SJSA1 (cell line): ENCODE measurements at regions not wholly inside any gene's neighbourhood (a gene's known extent, or its start where the extent isn't known, plus 50 kb on each side); places are given as distances from the start of the nearest gene placed in this dataset.

Experiments used
- DNase-seq, 2 experiments: peaks; one replicate each; pipeline ENCODE4 v3.0.0-alpha.2; 2015 to 2020; ENCODE audit warnings: low spot score in 2 of 2, low read depth in 1 of 2
- H3K27ac ChIP-seq: fragments of 250-450 bp; sonication (Bioruptor Pico); 2 replicates; pipeline ENCODE4 v1.5.1; 2020; ENCODE audit warnings: mild to moderate bottlenecking, moderate library complexity
- H3K27me3 ChIP-seq: fragments of 250-450 bp; sonication (Bioruptor Pico); replicated peaks from 2 replicates; pipeline ENCODE4 v1.5.1; 2020; ENCODE audit warnings: mild to moderate bottlenecking, moderate library complexity
- H3K36me3 ChIP-seq: fragments of 250-450 bp; sonication (Bioruptor Pico); 2 replicates; pipeline ENCODE4 v1.5.1; 2020; ENCODE audit warnings: mild to moderate bottlenecking
- H3K4me1 ChIP-seq: fragments of 250-450 bp; sonication (Bioruptor Pico); replicated peaks from 2 replicates; pipeline ENCODE4 v1.6.1; 2021; ENCODE audit warnings: mild to moderate bottlenecking
- H3K4me3 ChIP-seq: fragments of 250-450 bp; sonication (Bioruptor Pico); 2 replicates; pipeline ENCODE4 v1.5.1; 2020; ENCODE audit warnings: mild to moderate bottlenecking
- H3K9me3 ChIP-seq: fragments of 250-450 bp; sonication (Bioruptor Pico); replicated peaks from 2 replicates; pipeline ENCODE4 v1.5.1; 2020; ENCODE audit warnings: mild to moderate bottlenecking

DNA sequence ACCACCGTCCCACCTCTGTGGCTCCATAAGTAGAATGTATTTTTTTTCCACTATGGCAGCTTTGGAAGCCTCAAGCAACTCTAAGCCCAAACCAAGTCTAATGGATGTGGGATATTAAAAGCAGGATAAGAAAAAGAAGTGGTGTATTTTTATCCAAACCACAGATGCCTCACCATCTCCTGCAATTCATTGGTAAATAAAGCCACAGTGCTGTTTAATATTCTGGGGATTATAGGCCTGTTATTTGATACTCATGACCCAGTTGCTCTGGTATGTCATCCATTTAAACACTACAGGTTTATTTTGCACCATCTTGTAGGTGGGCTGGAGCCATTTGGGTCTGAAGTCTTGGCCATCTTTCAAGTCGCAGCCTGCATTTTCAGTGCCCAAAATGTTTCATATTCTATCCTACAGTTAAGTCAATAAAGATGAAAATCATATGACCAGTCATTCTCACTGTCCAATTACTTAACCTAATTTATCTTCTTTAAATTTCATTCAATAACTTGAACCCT lies 279.5 kb upstream of the EPHA4 start:
- H3K4me1 ChIP-seq: no peaks in the 10 kb centered on the region
- H3K9me3 ChIP-seq: no peaks in the 10 kb centered on the region
- no peak overlapping the region for H3K4me3 ChIP-seq
- H3K36me3 ChIP-seq: no peaks in the 10 kb centered on the region
- no peak overlapping the region for H3K27ac ChIP-seq
- H3K27me3 ChIP-seq: no peaks in the 10 kb centered on the region
- DNase-seq: no peak

DNA sequence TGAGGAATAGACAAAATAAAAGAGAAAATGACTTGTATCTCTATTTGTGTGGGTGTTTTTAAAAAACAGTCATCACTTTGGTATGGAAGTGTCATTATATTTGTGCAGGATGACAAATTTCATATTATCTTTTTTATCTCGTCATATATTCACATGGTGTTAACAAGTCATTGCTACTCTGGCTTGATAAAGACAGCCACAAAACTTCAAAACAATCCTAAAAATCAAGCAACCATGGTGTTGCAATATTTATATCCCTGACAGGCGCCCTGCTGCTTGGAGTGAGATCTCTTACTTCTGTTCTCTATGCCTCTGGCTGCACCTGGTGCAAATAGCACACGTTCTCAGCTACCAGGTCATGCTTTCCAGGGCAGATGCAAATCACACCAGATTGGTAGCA lies 278.0 kb upstream of the EPHA4 start:
- DNase-seq: no peak
- Histone ChIP-seq H3K27me3 (no peaks in the 10 kb centered on the region), H3K9me3 (no peaks in the 10 kb centered on the region), H3K36me3 (no peaks in the 10 kb centered on the region), H3K27ac (no peak overlapping the region), H3K4me3 (no peak overlapping the region), H3K4me1 (no peaks in the 10 kb centered on the region)

DNA sequence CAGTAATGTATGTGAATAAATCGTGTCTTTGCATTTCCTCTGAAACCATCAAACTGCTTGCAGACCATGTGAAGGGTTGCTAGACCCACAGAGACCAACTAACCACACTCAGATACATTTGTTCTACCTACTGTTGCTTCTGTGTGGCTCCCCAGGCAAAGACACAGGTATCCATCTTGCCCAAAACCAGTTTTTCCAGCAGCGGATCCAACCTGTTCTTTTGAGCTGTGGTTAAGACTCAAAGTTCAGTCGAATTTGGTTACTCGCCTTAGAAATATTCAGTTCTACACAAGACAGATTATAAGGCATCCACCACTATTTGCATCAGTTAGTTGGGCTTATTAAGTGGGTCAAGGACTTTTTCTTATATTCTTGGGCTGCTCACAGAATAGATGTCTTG lies 276.2 kb upstream of the EPHA4 start:
- no peak overlapping the region for H3K4me3 ChIP-seq

DNA sequence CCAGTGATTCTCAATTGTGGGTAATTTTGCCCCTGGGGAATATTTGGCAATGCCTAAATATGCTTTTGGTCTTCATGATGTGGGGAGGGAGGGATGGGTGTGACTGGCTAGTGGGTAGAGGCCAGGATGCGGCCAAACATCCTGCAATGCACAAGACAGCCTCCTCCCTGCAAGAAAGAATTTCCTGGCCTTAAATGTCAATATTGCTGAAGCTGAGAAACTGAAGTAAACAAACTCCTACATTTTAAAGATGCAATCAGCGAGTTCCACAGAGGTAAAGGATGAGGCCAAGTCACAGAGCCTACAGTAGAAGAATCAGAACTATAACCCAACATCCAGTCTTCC lies 272.9 kb upstream of the EPHA4 start:
- H3K27ac ChIP-seq: no peak overlapping the region
- H3K4me1 ChIP-seq: no peaks in the 10 kb centered on the region
- DNase-seq: no peak
- no peaks in the 10 kb centered on the region for H3K36me3 ChIP-seq
- H3K4me3 ChIP-seq: no peak overlapping the region
- no peaks in the 10 kb centered on the region for H3K27me3 ChIP-seq
- no peaks in the 10 kb centered on the region for H3K9me3 ChIP-seq

More for the DNA sequence above, 276.2 kb upstream of the EPHA4 start:
- H3K9me3 ChIP-seq: no peaks in the 10 kb centered on the region
- H3K4me1 ChIP-seq: no peaks in the 10 kb centered on the region
- H3K27me3 ChIP-seq: no peaks in the 10 kb centered on the region
- H3K27ac ChIP-seq: no peak overlapping the region
- H3K36me3 ChIP-seq: no peaks in the 10 kb centered on the region
- DNase-seq: no peak

DNA sequence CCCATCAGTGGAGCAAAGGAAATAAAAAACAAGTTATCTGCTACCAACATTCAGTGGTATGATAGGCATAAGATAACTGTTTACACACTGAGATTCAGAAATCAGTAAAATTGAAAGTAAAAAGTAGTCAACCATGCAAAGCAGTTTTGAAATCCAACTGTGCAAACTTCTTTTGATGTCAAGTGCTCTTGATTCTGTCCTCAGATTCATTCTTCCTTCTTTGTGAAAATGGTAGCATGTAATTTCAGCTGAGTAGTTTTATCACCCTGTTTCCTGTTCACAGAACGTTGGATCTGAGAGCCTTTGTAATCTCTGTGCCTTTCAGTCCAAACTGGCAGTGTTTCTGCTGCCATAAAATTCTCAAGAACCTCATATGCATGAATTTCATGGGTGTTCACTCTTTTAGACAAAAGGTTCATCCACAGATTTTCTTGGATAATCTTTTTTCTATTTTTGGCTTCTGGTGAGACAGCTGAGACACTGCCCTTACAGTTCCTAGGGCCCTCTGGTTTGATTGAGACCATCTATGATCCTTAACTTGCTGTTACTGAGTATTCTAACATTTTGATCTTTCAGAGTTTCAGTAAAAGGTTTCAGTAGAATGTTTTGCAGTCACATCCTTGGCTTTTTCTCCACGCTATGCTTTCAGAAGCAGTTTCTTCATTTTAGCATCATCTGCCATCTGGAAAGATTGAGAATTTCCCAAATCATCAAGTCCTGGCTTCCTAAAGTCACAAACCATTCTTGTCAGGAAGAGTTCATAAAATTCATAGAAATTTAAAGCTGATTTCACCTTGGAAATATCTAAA lies 272.3 kb upstream of the EPHA4 start:
- Histone ChIP-seq H3K27me3 (no peaks in the 10 kb centered on the region), H3K27ac (no peak overlapping the region), H3K9me3 (no peaks in the 10 kb centered on the region), H3K36me3 (no peaks in the 10 kb centered on the region), H3K4me3 (no peak overlapping the region), H3K4me1 (no peaks in the 10 kb centered on the region)
- no peak for DNase-seq

DNA sequence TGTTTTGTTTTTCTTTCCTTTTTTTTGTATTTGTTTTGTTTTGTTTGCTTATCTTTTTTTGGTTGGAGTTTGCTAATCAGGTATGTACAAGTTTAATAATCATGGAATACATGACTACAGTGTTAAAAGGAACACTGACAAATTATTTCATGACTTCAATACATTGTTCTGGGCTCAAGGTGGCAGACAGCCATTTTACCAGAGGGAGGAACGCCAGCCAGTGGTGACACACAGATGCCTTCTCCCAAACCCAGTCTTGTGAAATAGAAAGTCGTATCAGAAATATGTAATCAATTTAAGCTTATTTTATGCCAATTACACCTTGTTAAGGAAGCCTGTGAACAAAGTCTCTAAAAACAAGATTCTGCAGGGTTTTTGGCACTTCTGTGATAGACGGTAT lies 264.0 kb upstream of the EPHA4 start:
- H3K4me3 ChIP-seq: no peak overlapping the region
- 0 out of 2 replicates have a peak, but pooled peaks cover 2% of the 10 kb centered on the region for H3K27me3 ChIP-seq
- no peak overlapping the region for H3K27ac ChIP-seq
- DNase-seq: no peak
- H3K4me1 ChIP-seq: no peaks in the 10 kb centered on the region
- no peaks in the 10 kb centered on the region for H3K36me3 ChIP-seq
- no peaks in the 10 kb centered on the region for H3K9me3 ChIP-seq

DNA sequence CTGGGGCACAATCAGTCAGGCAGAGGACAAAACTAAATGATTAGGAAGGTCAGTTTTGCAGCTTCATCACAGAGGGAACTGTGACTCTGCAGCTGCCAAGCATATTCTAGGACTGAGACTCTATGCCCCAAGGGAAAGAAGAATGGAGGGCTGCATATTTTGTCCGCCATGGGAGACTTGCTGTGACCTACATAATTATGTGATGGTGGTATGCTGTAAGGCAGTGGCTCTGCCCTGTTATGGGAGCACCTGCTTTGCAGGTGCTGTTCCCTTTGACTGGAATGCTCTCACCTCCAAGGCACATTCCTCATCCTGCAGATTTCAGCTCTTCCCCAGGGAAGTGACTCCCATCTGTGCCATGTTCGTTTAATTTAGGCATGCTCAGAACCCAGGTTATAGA lies 261.9 kb upstream of the EPHA4 start:
- Histone ChIP-seq H3K36me3 (no peaks in the 10 kb centered on the region), H3K4me1 (no peaks in the 10 kb centered on the region), H3K4me3 (no peak overlapping the region), H3K27ac (no peak overlapping the region), H3K9me3 (no peaks in the 10 kb centered on the region), H3K27me3 (0 out of 2 replicates have a peak, but pooled peaks cover 2% of the 10 kb centered on the region)
- no peak for DNase-seq

DNA sequence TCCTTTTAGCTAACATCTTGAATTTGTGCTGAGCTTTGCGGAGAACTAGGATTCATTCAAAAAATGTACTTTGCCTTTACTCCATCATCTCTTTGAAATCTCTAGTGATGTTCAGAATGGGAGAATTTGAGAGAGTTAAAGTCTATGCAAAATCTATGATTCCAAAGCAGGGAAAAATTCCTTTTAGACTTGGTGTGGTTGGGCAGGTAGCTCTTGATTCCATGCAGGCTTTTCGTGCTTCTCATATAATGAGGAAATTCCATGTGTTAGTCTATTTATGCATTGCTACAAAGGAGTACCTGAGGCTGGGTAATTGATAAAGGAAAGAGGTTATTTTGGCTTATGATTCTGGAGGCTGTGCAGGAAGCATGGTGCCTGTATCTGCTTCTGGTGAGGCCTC lies 258.9 kb upstream of the EPHA4 start:
- H3K4me3 ChIP-seq: no peak overlapping the region
- no peak for DNase-seq
- H3K36me3 ChIP-seq: no peaks in the 10 kb centered on the region

DNA sequence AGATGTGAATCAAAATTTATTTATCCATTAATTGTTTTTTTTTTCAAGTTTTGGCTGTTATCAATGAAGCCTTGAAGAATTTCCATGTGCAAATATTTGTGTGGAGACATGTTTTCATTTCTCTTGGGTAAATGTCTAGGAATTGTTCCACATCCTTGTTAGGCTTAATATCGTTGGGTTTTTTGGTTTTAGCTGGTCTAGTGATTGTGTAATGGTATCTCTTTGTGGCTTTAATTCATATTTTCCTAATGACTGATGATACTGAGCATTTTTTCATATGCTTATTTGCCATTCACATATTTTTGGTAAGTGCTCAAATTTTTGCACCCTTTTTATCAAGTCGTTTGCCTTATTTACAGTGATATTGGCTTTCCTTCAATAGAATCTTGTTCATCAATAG lies 250.3 kb upstream of the EPHA4 start:
- no peak for DNase-seq
- no peak overlapping the region for H3K27ac ChIP-seq
- no peaks in the 10 kb centered on the region for H3K36me3 ChIP-seq
- H3K9me3 ChIP-seq: no peaks in the 10 kb centered on the region
- no peak overlapping the region for H3K4me3 ChIP-seq
- H3K27me3 ChIP-seq: no peaks in the 10 kb centered on the region
- H3K4me1 ChIP-seq: no peaks in the 10 kb centered on the region

More for the DNA sequence above, 258.9 kb upstream of the EPHA4 start:
- Histone ChIP-seq H3K4me1 (no peaks in the 10 kb centered on the region), H3K9me3 (no peaks in the 10 kb centered on the region), H3K27me3 (no peaks in the 10 kb centered on the region), H3K27ac (no peak overlapping the region)

DNA sequence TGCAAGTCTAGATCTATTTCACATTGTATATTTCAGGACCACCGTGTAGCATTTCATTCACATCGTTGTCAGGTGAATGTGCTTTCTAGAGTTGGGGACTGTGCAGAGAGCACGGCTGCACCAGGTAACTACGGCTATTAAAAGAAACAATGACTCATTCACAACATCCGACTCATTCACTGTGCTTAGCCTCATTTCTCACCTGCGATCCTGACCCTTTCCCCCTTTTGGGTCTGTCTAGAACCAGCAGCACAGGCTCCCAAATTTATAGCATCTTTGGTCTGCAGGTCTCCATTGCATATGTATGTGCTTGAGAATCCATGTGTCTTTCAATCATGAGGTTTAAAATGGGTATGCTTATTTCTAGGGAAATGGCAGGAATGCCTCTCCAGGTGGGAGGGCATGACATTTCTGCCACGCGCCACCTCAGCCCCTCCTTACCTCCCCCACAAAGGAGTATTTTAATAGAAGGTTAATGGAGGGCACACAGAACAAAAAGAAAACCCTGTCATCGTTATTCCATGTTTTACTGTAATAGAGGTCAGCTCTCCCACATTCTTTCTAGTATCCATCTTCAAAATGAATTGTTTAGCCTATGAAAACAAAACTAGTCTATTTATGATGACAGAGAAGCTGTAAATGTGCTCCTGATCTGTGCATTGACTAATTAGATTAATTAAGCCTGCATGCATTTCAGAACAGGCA lies 246.7 kb upstream of the EPHA4 start:
- H3K27ac ChIP-seq: no peak overlapping the region
- H3K4me3 ChIP-seq: no peak overlapping the region
- H3K4me1 ChIP-seq: no peaks in the 10 kb centered on the region
- H3K9me3 ChIP-seq: no peaks in the 10 kb centered on the region
- no peaks in the 10 kb centered on the region for H3K36me3 ChIP-seq
- DNase-seq: no peak
- no peaks in the 10 kb centered on the region for H3K27me3 ChIP-seq

DNA sequence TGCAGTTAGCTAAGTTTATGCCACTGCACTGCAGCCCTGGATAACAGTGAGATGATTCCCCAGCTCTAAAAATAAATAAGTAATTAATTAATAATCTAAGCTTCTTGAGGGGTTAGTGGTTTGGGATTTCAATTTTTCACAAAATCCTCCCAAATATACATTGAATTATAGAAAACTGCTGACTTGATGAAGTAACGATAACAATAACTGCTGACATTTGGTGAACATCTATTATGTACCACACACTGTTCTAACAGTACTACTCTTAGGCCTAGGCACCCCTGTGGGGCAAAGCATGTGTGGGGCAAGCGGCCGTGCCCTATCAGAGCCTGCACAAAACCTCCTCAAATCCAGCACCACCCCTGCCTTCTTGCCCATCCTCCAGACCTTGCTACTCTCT lies 245.8 kb upstream of the EPHA4 start:
- Histone ChIP-seq H3K27ac (no peak overlapping the region), H3K4me1 (no peaks in the 10 kb centered on the region), H3K36me3 (no peaks in the 10 kb centered on the region), H3K9me3 (no peaks in the 10 kb centered on the region), H3K27me3 (no peaks in the 10 kb centered on the region), H3K4me3 (no peak overlapping the region)
- no peak for DNase-seq

DNA sequence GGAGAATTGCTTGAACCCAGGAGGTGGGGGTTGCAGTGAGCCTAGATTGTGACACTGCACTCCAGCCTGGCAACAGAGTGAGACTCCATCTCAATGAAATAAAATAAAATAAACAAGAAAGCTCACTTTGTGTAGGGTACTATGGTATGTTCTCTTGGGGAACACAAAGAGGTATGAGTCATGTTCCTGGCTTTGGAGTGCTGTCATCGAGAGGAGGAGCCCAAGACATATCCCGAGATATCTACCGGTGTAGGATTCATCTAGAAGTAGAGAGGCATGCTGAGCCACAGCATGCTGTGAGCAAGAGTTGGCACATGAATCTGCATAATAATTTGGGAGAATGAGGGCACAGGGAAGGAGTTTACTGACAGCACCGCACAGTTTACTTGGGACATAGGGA lies 244.9 kb upstream of the EPHA4 start:
- Histone ChIP-seq H3K4me3 (no peak overlapping the region), H3K36me3 (no peaks in the 10 kb centered on the region), H3K27me3 (no peaks in the 10 kb centered on the region), H3K4me1 (no peaks in the 10 kb centered on the region), H3K9me3 (no peaks in the 10 kb centered on the region), H3K27ac (no peak overlapping the region)
- DNase-seq: no peak

DNA sequence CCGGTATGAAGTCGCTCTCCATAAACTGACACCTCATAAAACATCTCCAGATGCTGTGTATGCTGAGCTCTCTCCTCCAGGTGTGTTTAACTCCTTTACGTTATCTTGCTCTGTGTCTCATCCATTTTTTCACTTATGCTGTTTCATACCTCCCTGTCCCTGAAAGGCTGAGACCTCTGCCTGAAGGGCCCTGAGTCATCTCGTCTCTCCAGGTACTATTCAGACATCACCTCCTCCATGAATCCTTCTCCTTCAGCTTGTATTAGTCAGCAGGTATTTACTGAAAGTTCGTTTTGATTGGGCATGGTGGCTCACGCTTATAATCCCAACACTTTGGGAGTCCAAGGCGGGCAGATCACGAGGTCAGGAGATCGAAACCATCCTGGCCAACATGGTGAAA lies 244.5 kb upstream of the EPHA4 start:
- no peaks in the 10 kb centered on the region for H3K4me1 ChIP-seq
- no peaks in the 10 kb centered on the region for H3K9me3 ChIP-seq
- no peak for DNase-seq
- no peaks in the 10 kb centered on the region for H3K36me3 ChIP-seq
- H3K4me3 ChIP-seq: no peak overlapping the region
- no peak overlapping the region for H3K27ac ChIP-seq
- H3K27me3 ChIP-seq: no peaks in the 10 kb centered on the region

DNA sequence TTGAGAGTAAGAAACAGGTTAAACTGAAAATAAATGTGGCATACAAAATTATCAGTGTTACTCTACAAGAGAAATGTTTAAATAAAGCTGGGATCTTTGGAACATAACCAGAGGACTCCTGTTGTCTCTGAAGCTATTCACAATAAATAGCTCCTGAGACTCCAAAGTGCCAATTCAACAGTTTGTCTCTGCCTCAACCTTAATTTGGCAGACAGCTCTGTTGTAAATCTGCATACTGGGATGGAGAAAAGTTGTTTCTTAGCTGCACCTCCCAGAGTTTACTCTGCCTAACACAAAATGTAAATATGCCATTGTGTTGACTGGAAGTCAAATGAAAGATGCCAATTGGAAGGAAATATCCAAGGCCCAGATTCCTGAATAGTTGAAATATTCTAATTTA lies 238.5 kb upstream of the EPHA4 start:
- DNase-seq: no peak
- Histone ChIP-seq H3K4me3 (no peak overlapping the region), H3K4me1 (no peaks in the 10 kb centered on the region), H3K27ac (no peak overlapping the region), H3K27me3 (no peaks in the 10 kb centered on the region), H3K9me3 (no peaks in the 10 kb centered on the region), H3K36me3 (no peaks in the 10 kb centered on the region)
